HG02938 (cell line): ENCODE measurements at regions not wholly inside any gene's neighbourhood (a gene's known extent, or its start where the extent isn't known, plus 50 kb on each side); places are given as distances from the start of the nearest gene placed in this dataset.

ENCODE experiments used
- ATAC-seq: cut with Tn5 transposase; IDR thresholded peaks from one replicate; pipeline ENCODE4 v1.9.1; 2021; ENCODE audit warnings: mild to moderate bottlenecking, moderate library complexity; ENCODE audit not compliant: unreplicated experiment

DNA sequence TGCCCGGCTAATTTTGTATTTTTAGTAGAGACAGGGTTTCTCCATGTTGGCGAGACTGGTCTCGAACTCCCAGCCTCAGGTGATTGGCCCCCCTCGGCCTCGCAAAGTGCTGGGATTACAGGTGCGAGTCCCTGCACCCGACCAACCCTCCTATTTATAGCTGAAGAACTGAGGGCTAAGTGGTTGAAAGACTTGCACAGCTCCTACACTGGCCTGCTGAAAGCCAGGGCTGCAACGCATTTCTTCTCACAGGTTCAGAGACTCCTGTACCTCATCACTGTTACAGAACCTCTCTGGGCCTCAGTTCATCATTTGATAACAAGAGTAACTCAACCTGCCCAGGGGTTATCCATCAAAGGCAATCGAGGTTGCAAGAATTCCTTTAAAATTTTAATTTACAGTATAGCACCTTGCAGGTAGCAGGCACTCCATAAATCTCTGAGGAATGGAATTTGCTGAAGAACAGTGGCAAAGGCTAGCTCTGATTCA, 626.5 kb upstream of the TBL1XR1 start:
- ATAC-seq: no peak

DNA sequence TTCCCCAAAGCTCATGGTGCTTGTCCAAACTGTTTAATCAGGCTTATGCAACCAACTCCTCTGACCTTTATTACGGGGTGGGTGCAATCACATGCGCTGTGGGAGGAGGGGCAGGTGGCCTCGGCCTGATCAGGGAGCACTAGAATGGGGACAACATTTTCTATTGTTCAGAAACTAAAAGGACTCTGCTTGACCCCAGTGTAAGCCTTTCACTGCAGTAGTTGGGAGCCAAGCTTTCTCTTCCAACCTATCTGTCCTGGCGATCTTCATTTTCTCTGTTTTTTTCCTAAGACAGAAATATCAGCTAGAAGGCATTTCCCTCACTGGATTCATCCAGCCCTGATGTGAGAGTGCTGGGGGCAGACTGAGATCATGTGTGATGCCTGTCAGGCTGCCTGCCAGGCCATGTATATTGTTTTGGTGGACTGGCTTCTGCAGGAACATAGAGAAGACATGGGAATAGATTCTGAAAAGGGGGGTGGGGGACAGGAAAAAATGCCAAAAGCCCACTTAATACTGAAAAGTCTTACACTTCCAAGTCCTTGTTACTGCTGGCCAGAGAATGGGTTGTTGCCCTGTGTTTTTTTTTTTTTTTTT, 627.0 kb upstream of the TBL1XR1 start:
- ATAC-seq: no peak

GRCh38 chr3:177824841-177825240, 627.6 kb upstream of the TBL1XR1 start:
- no peak for ATAC-seq

GRCh38 chr3:177826253-177826652, 629.0 kb upstream of the TBL1XR1 start:
- ATAC-seq: no peak

GRCh38 chr3:177827511-177828207, 630.4 kb upstream of the TBL1XR1 start:
- peak; percentile 63 for ATAC-seq

- no peak for ATAC-seq
Measured at GRCh38 chr3:177828208-177828565, 630.9 kb upstream of the TBL1XR1 start.

DNA sequence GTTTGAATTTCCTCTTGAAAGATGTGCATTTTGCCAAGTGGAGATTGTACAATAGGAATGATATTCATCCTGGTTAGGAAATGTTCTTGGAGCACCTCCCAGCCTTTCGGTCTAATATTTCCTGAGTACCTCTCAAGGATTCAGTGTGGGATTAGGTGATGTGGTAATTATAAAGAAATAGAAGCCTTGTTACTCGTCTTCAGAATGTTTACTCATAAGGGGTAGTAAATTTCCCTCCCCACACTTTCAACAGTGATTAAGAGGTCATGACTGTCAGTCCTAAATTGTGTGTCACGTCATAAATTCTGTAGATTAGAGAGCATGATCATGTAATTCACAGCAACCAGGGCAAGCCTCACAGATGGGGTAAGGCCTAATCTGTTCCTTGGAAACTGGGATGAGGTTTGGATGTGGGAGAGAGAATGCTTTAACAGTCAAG, 633.1 kb upstream of the TBL1XR1 start:
- no peak for ATAC-seq

DNA sequence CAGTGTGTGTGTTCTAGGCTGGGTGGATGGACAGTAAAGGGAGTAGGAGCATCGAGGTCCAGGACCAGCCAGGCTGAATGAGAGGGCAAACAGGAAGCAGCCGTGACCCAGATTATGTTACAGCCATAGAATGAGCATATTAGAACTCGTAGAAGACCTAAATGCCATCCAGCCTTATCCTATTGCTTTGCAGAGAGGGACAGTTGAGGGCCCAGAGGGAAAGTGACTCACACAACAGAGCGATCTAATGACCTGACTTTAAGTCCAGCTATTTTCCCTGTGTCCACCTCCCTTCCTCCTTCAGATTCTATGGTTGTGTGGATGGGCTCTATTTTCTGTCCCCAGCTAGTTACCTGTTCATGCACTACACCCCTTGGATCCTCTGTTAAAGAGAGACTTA, 634.1 kb upstream of the TBL1XR1 start:
- no peak for ATAC-seq

GRCh38 chr3:177832880-177833279, 635.6 kb upstream of the TBL1XR1 start:
- no peak for ATAC-seq

- ATAC-seq: no peak
Measured at GRCh38 chr3:177833332-177833731, 636.0 kb upstream of the TBL1XR1 start.

- ATAC-seq: no peak
Measured at GRCh38 chr3:177835008-177835407, 637.7 kb upstream of the TBL1XR1 start.

- no peak for ATAC-seq
Measured at GRCh38 chr3:177835917-177836316, 638.6 kb upstream of the TBL1XR1 start.

GRCh38 chr3:177836671-177837070, 639.4 kb upstream of the TBL1XR1 start:
- ATAC-seq: no peak

DNA sequence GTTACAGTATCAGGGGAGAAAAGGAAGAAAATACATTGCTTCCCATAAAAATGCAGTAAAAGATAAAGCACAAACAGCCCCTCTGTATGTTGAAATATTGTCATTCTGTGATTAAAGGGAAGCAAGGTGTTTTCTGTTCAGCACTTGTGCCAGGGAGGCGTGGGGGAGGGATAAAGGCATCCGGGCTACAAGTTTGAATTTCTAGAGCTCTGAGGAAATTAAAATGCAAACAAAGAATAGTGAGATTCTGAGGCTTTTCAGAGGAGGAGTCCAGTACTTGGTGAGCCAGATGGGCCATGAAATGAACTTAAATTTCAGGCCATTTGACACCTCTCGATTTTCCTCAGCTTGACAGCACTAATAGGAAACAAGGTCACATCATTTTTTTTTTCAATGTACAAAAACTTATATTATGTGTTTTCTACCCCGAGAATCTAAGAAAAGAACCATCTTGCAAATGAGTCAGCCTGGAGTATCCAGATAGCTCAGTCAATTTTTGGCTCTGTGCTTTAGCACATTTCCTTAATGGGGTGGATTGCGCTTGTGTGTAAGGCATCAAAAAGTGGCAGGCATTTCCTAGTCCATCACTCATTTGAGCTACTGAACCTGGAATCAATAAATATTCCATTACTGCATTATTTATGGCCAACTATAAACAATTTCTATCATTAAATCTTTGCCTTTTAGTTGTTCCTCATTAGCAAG, 640.8 kb upstream of the TBL1XR1 start:
- no peak for ATAC-seq

DNA sequence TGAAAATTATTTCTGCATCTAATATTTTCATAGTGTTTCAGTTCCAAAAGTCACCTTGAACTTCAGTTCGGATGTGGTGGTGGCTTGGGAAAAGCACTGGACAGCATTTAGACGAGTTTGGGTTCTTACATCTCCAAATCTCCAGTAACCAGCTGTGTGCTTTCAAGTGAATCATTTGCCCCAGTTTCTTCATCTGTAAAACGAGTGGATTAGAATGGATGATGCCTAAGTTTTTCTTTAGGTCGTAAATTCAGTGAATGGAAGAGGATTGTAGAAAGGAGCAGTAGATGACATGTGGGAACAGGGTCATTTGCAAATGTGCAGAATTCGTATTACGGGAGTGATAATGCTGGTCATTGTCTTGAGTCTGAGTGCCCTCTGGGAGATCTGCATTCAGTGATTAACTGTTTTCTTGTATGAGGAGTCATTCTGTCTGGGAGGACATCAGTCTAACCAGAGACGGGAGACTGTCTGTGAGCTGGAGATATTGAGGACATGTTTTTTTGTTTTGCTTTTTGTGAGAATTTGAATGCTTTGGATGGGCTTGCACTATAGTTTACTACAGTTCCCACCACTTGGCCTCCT, 641.6 kb upstream of the TBL1XR1 start:
- ATAC-seq: no peak

GRCh38 chr3:177842302-177842701, 645.0 kb upstream of the TBL1XR1 start:
- ATAC-seq: no peak

DNA sequence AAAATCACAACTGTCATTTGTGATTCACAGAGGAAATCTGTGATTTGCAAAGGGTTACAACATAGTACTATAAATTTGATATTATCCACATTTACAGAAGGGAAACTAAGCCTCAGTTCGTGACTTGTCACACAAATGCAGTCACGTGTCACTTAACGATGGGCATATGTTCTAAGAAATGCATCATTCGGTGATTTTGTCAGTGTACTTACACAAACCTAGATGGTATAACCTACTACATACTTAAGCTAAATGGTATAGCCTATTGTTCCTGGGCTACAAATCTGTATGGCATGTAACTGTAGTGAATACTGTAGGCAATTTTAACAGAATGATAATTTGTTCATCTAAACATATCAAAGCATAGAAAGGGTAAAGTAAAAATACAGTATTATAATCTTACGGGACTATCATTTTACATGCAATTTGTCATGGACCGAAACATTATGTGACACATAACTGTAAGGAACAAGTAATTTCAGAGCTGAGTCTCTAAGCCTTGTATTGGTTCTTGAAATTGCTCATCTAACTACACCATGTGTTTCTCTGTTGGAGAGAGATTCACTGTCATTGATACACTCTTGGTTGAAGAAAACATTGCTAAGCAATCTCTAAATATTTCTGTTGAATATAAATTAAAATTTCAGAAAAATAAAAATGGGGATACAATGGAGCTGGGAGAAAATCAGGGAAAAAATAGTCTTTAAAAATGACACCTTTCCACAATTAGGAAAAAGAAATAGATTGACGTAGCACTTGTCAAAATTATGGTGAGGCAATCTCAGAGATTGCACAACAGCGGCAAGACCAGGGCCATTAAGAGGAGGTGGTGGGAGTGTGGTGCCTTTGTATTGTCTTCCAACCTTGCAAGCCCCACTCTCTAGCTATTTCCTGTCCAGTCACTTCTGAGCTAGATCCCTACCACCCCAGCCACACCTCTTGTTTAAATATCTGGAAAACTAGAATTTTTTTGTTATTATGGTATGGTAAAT, 645.8 kb upstream of the TBL1XR1 start:
- no peak for ATAC-seq

DNA sequence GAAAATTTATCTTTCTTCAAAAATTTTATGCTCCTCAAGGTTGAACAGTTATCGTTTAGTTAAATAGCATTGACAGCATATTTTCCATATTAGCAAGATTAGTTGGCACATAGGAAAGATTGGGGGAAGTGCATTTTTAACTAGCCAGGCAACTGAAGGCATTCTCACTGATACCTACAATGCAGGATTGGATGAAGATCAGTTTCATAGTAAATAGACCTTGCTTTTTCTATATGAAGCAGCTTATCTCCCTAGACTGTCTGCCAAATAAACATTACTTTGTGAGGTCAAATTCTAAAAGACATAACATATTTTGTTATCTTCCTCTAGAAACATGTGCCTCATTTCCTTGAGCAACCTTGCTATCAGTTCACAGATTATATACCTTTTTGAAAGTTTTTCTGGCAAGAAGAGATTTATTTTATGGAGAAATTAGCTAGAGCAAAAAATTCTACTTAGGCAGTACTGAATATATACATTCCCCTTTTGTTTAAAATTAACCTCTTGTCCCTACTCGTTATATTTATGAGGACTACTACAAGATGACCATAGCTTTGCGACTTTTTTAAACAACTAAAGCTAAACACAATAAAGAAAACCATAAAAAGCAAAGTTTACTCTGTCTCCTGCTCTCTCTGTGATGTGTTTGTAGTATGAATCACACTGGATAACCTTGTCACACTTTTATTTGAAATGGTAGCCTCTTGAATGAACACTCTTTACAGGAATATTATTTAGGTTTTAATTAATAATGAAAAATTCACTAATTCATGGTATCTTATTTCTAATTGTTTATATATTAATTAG, 654.9 kb upstream of the TBL1XR1 start:
- ATAC-seq: no peak

- ATAC-seq: no peak
Measured at GRCh38 chr3:177855021-177855420, 657.7 kb upstream of the TBL1XR1 start.

- no peak for ATAC-seq
Measured at GRCh38 chr3:177860184-177860583, 662.9 kb upstream of the TBL1XR1 start.
